Kidney capillary endothelial cell (primary cell): ENCODE measurements at regions not wholly inside any gene's neighbourhood (a gene's known extent, or its start where the extent isn't known, plus 50 kb on each side); places are given as distances from the start of the nearest gene placed in this dataset.
"Not testable (repeated sequence)": the region's sequence is repeated elsewhere in the genome, so short reads cannot be mapped to it uniquely, and the experiment has no call there.

Experiments used
- DNase-seq: peaks from one replicate; pipeline ENCODE4 v3.0.0-alpha.2; 2018; ENCODE audit warnings: low spot score

DNA sequence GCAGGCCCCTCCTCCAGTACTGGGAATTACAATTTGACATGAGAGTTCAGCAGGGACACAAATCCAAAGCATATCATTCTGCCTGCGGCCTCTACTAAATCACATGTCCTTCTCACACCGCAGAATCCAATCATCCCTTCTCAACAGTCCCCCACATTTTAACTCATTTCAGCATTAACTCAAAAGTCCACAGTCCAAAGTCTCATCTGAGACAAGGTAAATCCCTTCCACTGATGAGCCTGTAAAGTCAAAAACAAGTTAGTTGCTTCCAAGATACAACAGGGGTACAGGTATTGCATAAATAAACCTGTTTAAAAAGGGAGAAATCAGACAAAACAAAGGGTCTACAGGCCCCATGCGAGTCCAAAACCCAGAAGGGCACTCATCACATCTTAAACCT lies 64.0 kb downstream of the EBNA1BP2 start:
- no peak for DNase-seq

DNA sequence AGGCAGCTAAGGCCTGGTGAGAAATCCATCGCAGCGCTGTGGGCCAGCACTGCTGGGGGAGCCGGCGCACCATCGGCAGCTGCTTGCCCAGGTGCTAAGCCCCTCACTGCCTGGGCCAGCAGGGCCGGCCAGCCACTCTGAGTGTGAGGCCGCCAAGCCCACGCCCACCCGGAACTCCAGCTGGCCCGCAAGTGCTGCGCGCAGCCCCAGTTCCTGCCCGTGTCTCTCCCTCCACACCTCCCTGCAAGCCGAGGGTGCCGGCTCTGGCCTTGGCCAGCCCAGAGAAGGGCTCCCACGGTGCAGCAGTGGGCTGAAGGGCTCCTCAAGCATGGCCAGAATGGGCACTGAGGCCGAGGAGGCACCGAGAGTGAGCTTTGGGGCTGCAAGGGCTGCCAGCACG lies 64.4 kb downstream of the EBNA1BP2 start:
- DNase-seq, result no peak

DNA sequence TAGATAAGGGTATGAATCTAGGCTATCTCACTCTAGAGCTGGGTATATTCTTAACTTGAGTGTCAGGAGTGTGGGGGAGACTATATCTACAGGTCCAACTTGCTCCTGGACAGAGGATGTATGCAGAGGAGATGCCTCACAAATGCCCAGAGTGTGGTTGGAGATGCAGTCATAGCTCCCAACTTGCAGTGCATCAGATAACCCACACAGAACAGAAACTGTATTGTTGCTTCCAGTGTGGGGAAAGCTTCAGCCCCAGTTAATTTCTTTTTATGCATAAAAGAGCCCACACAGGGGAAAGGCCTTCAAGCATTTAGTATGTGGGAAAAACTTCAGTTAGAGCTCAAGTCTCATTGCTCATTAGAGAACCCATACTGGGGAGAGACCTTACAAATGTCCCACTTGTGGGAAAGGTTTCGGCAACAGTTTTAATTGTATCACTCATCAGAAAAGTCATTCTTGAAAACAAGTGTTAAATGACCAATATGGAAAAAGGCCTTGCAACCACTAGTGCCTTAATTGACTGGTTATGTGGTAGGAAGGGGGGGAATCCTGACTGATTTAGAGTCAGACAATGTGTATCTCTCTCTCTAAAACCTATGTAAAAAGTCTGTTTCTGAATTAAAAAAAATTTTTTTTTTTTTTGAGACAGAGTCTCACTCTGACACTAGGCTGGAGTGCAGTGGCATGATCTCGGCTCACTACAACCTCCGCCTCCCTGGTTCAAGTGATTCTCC lies 67.9 kb downstream of the EBNA1BP2 start:
- DNase-seq, result no peak

DNA sequence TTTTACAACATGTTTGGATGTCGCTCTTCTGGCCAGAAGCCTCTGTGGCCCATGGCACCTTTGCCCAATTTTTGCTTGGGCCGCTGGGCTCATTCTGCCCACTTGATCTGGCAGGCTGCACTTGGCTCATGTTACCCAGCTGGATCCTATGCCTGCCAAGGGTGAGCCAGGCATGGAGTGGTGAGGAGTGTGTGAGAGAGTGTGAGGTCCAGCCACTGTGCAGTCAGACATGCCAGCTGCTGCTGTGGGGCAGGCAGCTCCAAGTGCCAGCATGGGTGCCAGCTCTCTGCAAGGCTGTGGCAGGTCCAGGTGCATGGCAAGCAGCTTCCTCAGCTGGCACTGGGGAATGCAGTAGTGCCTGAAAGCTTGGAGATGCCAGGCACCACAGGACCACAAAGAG lies 71.0 kb downstream of the EBNA1BP2 start:
- no peak for DNase-seq

DNA sequence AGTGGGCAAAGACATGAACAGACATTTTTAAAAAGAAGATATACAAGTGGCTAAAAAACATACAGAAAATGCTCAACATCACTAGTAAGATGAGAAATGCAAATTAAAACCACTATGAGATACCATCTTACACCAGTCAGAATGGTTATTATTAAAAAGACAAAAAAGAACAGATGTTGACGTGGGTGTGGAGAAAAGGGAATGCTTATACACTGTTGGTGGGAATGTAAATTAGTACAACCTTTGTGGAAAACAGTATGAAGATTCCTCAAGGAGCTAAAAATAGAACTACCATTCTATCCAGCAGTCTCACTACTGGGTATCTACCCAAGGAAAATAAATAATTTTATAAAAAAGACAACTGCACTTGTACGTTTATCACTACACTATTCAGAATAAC lies 73.9 kb downstream of the EBNA1BP2 start:
- DNase-seq, result no peak

DNA sequence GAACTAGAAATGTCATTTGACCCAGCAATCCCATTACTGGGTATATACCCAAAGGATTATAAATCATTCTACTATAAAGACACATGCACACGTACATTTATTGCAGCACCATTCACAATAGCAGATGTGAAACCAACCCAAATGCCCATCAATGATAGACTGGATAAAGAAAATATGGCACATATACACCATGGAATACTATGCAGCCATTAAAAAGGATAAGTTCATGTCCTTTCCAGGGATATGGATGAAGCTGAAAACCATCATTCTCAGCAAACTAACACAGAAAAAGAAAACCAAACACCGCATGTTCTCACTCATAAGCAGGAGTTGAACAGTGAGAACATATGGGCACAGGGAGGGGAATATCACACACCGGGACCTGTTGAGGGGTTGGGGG lies 75.6 kb downstream of the EBNA1BP2 start:
- DNase-seq, result not testable (repeated sequence)

DNA sequence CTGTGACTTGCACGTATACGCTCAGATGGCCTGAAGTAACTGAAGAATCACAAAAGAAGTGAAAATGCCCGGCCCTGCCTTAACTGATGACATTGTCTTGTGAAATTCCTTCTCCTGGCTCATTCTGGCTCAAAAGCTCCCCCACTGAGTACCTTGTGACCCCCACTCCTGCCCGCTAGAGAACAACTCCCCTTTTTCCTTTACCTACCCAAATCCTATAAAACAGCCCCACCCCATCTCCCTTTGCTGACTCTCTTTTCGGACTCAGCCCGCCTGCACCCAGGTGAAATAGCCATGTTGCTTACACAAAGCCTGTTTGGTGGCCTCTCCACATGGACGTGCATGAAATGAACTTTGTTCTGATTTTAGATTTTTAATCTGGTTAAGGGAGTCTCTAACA lies 81.3 kb downstream of the EBNA1BP2 start:
- DNase-seq, result not testable (repeated sequence)

DNA sequence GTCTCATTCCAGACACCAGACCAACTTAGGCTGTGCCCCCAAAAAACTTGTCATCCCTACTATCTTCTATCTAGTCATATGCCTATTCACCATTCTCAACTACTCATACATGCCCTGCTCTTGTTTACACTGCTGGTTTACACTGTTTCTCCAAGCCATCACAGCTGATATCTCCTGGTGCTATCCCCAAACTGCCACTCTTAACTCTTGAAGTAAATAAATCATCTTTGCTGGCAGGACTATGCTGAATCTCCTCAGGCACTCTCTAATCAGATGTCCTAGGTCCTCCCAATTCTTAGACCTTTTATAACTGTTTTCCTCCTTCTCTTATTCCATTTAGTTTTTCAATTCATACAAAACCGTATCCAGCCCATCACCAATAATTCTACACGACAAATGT lies 81.9 kb downstream of the EBNA1BP2 start:
- not testable (repeated sequence) for DNase-seq

DNA sequence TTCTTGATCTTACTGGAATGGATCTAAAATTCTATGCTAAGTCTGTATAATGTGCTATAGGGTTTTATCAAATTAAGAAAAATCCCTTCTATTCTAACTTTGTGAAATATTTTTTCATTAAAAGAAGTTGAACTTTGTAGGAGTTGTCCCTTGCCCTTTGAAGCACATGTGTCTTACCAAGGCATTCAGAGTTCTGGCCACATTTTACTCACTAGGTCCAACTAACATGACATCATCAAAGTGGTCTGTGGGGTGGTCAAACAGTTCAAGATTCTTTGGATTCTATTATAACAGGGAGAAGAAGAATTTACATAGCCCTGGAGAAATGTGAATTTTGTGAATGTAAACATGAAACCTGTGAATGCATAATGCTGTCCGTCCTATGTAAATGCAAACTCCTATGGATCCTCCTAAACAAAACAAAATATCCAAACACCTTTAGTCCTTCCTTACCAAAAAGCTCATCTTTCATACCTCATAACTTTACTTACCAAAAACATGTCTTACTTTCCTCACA lies 88.7 kb downstream of the EBNA1BP2 start:
- no peak for DNase-seq

DNA sequence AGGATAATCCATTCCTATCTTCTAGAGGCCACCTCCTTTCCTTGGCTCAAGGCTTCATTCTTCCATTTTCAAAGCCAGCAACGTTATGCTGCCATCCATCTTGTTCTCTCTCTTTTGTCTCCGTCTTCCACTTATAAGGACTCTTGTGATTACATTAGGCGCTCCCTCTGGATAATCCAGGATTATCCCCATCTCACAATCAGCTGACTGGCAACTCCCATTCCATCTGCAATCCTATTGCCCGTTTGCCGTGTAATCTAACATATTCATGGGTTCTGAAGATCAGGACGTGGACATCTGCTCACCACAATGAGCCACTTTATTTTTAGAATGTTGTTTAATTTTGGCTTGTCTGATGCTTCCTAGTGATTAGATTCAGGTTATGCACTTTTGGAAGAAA lies 89.3 kb downstream of the EBNA1BP2 start:
- no peak for DNase-seq

DNA sequence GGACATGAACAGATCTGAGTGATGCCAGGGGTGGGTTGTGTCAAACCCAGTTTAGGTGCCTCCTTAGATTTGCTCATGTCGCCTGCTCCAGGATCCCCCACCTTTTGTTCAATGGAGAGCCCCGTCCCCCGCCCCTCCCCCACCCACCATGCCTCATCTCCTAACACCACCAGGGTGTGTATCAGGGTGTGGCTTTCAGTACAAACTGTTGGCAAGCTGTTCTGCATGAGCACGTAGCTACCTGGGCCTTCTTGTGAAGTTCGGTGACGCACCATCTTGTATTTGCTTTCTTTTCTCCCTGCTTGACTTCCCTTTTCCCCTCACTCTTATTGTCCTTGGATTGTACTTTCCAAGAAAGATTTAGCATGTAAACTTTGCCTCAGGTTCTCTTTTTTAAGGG lies 94.8 kb downstream of the EBNA1BP2 start:
- DNase-seq, result no peak

DNA sequence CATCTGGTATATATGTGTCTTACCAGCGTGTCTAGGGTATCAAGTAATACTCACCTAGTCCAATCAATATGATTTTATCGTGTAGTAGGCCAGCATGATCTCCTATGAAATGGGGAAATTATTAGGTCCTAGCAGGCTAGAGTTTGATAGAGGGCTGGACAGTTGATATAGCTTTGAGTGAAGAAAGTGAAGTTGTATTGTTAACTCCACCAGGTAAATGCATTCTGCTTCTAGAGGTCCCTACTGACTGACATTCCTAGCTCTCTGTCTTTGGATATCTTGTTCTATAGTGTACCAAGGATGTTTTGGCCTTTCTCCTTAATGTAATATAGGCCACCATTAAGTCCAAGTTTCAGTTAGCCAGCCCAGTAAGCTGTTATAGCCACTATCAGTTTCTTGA lies 97.4 kb downstream of the EBNA1BP2 start:
- DNase-seq, result no peak

DNA sequence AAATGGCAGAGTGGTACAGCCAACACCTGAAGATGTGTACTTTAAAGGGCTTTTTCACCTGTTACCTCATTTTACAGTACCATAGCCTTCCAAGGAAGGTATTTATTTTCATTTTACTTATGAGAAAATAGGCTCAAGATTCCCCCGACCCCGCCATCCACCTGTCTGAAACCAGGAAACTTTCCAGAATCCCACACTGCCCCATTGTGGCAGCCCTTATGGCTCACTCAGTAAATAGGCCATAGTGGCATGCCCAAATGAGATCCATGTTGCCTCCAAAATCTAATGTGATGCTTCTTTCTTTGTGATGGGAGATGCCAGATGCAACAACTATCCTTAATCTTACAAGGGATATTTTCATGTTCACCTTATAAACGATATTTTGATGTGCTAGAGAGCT lies 97.8 kb downstream of the EBNA1BP2 start:
- DNase-seq, result no peak

DNA sequence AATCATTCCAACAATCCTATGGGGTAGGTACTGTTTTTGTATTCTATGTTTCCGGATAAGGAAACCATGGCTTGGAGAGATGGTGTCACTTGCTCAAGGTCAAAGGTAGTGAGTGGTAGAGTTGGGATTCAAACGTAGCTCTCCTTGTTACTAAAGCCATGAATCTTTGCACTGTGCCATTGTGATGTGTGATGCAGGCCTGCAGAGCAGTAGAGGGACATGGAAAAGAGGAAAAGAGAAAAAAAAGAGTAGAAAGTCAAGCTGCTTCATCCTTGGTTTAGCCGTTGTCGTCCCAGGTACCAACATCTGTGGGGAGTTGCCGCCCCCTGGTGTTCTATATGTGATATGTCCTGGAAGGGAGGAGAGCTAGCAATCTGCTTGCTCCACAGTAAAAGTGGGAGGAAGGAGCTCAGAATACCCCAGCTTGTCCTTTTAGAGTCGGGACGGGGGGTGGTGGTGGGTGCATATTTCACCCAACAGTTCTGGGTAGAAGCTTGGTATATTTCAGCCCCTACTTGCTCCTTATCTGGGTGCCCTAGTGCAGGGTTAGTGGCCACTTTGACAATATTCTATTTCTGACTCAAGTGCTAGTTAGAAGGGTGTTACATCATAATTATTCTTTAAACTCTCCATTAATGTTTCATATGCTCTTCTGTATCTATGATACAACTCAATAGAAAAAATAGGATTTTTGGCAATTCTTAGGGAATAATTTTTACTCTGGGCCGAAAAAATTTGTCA lies 98.4 kb downstream of the EBNA1BP2 start:
- peak; percentile 83 for DNase-seq

DNA sequence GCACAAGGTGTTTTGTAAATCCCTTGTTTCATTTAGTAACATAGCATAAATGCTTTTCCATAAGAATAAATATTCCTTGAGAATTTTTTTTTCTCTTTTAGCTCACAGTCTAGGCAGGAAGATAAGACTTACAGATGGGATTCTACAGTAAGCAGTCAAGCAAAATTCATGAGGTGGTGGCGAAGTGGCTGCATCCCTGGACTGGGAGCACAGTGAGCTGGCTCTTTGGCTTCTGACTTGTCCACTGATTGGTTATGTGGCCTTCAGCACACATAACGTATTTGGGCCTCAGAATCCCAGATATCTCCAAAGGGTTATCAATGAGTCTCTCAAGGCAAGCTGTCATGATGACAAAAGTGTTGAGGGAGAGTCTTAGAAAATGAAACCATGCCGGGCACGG lies 99.8 kb downstream of the EBNA1BP2 start:
- DNase-seq, result no peak

DNA sequence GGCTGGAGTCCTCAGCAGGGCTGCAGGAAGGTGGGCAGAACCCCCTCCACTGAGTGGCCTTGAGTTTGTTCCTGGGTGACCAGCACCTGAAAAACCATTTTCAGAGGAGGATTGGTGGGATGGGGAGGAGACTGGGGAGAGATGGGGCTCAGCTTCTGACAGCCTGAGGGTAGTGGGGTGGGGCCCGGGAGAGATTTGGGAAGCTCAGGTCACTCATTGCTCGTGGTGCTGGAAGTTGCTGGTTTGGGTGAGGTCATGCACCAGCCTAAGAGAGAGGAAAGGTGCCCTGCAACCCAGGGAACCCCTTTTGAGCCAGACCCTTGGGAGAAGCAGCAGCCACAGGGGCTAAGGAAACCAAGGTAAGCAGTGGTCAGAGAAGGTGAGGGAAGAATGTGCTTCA lies 100.8 kb downstream of the EBNA1BP2 start:
- DNase-seq, result no peak

DNA sequence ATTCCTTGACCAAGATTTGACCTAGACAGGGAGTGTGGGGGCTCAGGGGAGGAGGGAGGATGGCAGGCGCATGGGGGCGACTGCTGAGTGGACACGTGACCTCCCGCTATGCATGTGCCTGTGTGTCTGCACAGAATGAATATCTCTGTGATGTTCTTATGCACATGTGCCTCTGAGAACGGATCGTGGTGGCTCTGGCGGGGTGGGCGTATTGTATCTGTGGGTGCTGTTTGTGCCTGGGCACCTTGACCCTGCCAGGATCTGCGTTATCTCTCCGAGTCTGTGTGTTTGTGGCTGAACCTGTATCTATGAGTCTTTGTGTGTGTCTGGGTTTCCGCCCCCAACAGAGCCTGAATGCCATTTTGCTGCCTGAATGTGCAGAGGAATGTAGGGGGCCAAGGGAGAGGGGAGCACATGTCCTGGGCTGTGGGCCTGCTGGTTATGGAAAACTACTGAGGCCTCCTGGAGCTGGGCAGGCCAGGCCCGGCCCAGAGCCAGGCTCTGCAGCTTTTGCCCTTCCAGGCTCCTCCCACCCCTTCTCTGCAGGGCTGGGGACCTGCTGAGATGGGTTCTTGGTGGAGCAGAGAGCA lies 102.5 kb downstream of the EBNA1BP2 start:
- no peak for DNase-seq

DNA sequence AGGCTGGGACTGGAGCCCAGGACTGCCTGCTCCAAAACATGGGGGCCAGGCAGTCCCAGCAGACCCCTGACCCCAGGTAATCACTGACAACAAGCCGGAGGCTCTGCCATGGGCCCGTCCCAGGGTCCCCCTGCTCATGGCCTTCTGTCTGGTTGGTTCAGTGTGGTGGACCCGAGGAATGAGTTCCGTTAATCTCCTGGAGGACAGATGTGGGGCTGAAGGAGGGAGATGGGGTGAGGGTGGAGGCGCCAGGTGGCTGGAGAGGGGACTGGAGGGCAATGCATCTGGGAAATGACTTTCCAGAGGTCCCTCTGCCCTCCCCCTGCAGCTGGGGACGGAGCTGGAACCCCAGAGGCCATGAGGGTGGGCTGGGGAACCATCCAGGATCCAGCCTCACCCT lies 103.2 kb downstream of the EBNA1BP2 start:
- DNase-seq, result no peak

DNA sequence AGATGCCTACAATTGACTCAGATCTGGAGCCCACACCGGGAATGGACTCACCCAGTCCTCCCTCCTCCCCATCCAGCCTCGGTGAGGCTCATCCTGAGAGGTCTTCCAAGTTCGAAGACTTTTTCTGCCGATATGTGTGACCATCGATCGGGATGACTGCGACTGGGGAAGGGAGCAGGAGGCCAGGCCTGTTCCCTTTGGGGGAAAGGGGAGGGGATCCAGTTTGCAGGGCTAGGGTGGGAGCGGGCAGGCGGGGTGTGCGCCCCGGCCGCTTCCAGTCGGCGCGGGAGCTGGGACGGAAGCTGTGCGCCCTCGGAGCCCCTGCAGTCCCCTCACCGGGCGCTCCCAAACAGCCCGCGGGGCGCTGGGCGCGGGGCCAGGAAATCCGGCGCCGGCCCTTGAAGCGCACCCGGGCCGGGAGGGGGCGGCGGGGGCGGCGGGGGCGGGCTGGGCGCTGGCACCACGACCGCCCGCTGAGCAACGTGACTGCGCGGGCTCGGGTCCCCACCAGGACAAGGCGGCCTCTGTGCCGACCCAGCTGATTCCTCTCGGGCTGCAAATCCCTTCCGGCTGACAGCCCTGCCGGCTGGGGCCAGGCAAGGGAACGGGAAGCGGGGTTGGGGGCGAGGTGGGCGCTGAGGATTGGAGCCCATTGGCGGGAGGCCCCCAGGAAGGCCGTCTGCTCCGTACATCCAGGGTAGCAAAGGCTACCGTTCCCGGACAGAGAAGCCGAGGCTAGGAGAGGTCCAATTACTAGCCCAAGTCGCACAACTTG lies 103.9 kb downstream of the EBNA1BP2 start:
- DNase-seq, result peak; percentile 13

DNA sequence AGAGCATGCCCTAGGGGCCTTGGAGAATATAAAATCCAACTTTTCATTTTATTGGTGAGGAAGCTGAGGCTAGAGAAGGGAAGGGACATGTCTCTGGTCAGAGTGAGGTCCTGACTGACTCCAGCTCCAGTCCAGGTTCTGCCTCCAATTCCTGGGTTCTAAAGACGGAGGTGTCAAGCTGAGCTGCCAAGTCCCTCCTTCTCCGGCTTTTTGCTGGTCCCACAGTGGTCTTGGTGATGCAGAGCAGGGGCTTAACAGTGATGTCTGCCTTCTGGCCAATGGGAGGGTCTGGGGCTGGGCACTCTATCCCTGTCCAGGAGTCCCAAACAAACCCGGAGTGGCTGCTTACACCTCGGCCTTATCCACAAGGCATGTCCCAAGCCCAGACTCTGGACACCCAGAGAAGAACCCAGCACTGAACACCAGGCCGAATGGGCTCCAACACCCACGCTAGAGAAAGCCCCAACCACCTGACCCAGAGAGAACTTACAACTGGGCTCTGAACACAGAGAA lies 104.8 kb downstream of the EBNA1BP2 start:
- DNase-seq, result no peak

DNA sequence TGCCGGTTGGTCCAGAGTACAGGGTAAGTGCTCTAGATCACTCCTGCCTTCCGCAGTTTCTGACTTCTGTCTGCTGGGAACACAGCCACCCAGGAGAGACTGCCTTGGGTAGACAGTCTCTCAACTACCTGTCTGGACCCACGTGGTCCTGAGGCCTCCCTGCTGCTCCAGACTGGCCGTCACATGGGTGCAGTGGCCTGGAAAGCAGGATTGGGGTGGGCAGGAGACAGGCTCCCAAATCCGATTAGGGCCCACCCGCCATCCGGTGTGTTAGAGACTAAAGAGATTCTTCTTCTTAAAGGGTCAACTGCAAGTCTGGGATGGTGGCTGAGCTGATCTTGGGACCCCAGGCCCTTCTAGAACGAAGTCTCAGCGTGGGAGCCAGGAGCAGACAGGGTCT lies 105.5 kb downstream of the EBNA1BP2 start:
- no peak for DNase-seq
